GM12878 (cell line): ENCODE measurements at regions not wholly inside any gene's neighbourhood (a gene's known extent, or its start where the extent isn't known, plus 50 kb on each side); places are given as distances from the start of the nearest gene placed in this dataset.

Experiments
- ATAC-seq: fragments of 200-7000 bp; cut with Tn5 transposase; 3 replicates; pipeline ENCODE4 v1.9.1; 2020; ENCODE audit warnings: mild to moderate bottlenecking, moderate library complexity
- BruUV-seq: library from RNA; stranded (reverse); fragments of 400-500 nt; replicated peaks from 2 replicates; lab custom pipeline; 2021; lab: Mats Ljungman, UMichigan
- CTCF ChIA-PET: fragments of 300-600 bp; sonication (Branson Sonifier 250); formaldehyde crosslinking; extraction: SDS; loops from one replicate; lab custom pipeline; 2021; ENCODE audit warnings: inconsistent platforms; lab: Yijun Ruan, JAX
- POLR2A ChIA-PET: fragments of 350-600 bp; formaldehyde crosslinking; extraction: SDS; loops from one replicate; lab custom pipeline; 2021; ENCODE audit warnings: inconsistent platforms; lab: Charles Lee
- RAD21 ChIA-PET: fragments of 300-600 bp; sonication (Branson Sonifier 250); formaldehyde crosslinking; loops from one replicate; lab custom pipeline; 2023; ENCODE audit warnings: antibody characterized with exemption; ENCODE audit not compliant: unreplicated experiment; lab: Charles Lee
- SMC1A ChIA-PET: fragments of 300-600 bp; sonication (Branson Sonifier 250); formaldehyde crosslinking; loops from one replicate; lab custom pipeline; 2023; ENCODE audit not compliant: unreplicated experiment, uncharacterized antibody; lab: Charles Lee
- DNase-seq: peaks from one replicate; pipeline ENCODE4 v3.0.0-alpha.2; 2011; ENCODE audit warnings: low read depth, low spot score
- FAIRE-seq: peaks from 3 replicates; lab custom pipeline; 2011; peaks lifted over from hg19 to GRCh38; lab: Jason Lieb, UNC
- H2AFZ ChIP-seq: 2 replicates; pipeline ENCODE4 v1.6.0; 2011; ENCODE audit warnings: low read depth, low read length, control low read depth; ENCODE audit not compliant: control insufficient read depth
- H3K27ac ChIP-seq: 2 replicates; pipeline ENCODE4 v1.5.1; 2011; ENCODE audit warnings: control low read depth; ENCODE audit not compliant: control insufficient read depth, insufficient read depth
- H3K27me3 ChIP-seq, 2 experiments: replicated peaks in 1 of 2; 2 replicates each; pipeline versions ENCODE4 v1.6.0 to v1.6.1; 2011; ENCODE audit warnings: low read length in 1 of 2; ENCODE audit not compliant: control insufficient read depth in 2 of 2, insufficient read depth in 2 of 2
- H3K36me3 ChIP-seq, 2 experiments: 2 replicates each; pipeline ENCODE4 v1.5.1; 2011; ENCODE audit warnings: low read length in 1 of 2; ENCODE audit not compliant: control insufficient read depth in 2 of 2, insufficient read depth in 2 of 2
- H3K4me1 ChIP-seq: 2 replicates; pipeline ENCODE4 v1.6.1; 2011; ENCODE audit warnings: mild to moderate bottlenecking, low read length, moderate library complexity, mixed read lengths; ENCODE audit not compliant: control insufficient read depth, insufficient read depth
- H3K4me2 ChIP-seq: 2 replicates; pipeline ENCODE4 v1.6.0; 2011; ENCODE audit warnings: control low read depth; ENCODE audit not compliant: control insufficient read depth, insufficient read depth
- H3K4me3 ChIP-seq: fragments of 200-600 bp; sonication (generic); 2 replicates; pipeline ENCODE4 v1.5.1; 2016
- H3K79me2 ChIP-seq: 2 replicates; pipeline ENCODE4 v1.6.0; 2011; ENCODE audit warnings: low read length; ENCODE audit not compliant: control insufficient read depth, insufficient read depth
- H3K9ac ChIP-seq: 2 replicates; pipeline ENCODE4 v1.8.0; 2011; ENCODE audit warnings: low read length, control low read depth, mixed read lengths; ENCODE audit not compliant: control insufficient read depth, insufficient read depth
- H3K9me3 ChIP-seq: replicated peaks from 3 replicates; pipeline ENCODE4 v1.5.1; 2011; ENCODE audit warnings: mild to moderate bottlenecking, low read length; ENCODE audit not compliant: control insufficient read depth, insufficient read depth
- H4K20me1 ChIP-seq: 2 replicates; pipeline ENCODE4 v1.6.0; 2011; ENCODE audit not compliant: control insufficient read depth, insufficient read depth
- CBX5 ChIP-seq: sonication (generic); IDR thresholded peaks from 2 replicates; pipeline ENCODE4 v1.6.1; 2016; ENCODE audit warnings: low read depth, moderate library complexity, mild to moderate bottlenecking, inconsistent platforms
- CHD1 ChIP-seq: IDR thresholded peaks from 2 replicates; pipeline ENCODE4 v1.6.1; 2012; ENCODE audit warnings: low read depth, low read length, improper control_type of control experiment
- MEF2B ChIP-seq: fragments of 450-650 bp; IDR thresholded peaks from 2 replicates; pipeline ENCODE4 v1.6.1; 2018; ENCODE audit warnings: mild to moderate bottlenecking, moderate library complexity; ENCODE audit not compliant: partially characterized antibody, poor library complexity, severe bottlenecking
- NFYA ChIP-seq: IDR thresholded peaks from 2 replicates; pipeline ENCODE4 v1.6.1; 2011; ENCODE audit warnings: low read depth, mild to moderate bottlenecking, low read length, improper control_type of control experiment, borderline replicate concordance
- SMAD5 ChIP-seq: IDR thresholded peaks from 2 replicates; pipeline ENCODE4 v1.6.1; 2016; ENCODE audit warnings: antibody characterized with exemption, low read depth
- SREBF2 ChIP-seq: IDR thresholded peaks from 2 replicates; pipeline ENCODE4 v1.6.1; 2012; ENCODE audit warnings: mild to moderate bottlenecking, low read length
- WGBS: methylation state at CpG from one replicate; pipeline ENCODE4 v1.1.6; 2016; ENCODE audit warnings: low lambda C conversion rate; ENCODE audit not compliant: insufficient replicate concordance, insufficient coverage; ENCODE audit errors: missing lambda C conversion rate; 5-methylcytosine and 5-hydroxymethylcytosine counted together
- in situ Hi-C: fragments of 300-500 bp; cut with MboI; formaldehyde crosslinking; loops from 9 replicates; pipeline ENCODE4 v1.14.3; 2018; ENCODE audit warnings: mixed read lengths
- intact Hi-C: fragments of 100-400 bp; cut with micrococcal nuclease; formaldehyde crosslinking; loops from one replicate; pipeline ENCODE4 v1.14.2; 2022; ENCODE audit not compliant: unreplicated experiment
- TF ChIP-seq, protein P1 (sequence below): IDR thresholded peaks from 2 replicates; pipeline ENCODE4 v1.6.1; 2011; ENCODE audit warnings: mild to moderate bottlenecking, low read depth, low read length, moderate library complexity; ENCODE audit not compliant: insufficient replicate concordance

DNA sequence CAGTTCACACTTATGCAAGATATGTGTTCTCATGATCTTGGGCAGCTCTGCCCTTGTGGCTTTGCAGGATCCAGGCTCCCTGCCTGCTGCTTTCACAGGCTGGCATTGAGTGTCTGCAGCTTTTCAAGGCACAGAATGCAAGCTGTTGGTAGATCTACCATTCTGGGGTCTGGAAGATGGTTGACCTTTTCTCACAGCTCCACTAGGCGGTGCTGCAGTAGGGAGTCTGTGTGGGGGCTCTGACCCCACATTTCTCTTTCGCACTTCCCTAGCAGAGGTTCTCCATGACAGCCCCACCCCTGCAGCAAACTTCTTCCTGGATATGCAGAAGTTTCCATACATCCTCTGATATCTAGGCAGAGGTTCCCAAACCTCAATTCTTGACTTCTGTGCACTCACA is 500.5 kb downstream of the BRINP3 start:
- ChIA-PET POLR2A (no interaction called here), RAD21 (no interaction called here), SMC1A (no interaction called here), CTCF (no interaction called here)
- Histone ChIP-seq H3K79me2 (no peaks in the 10 kb centered on the region), H3K27me3 (no peaks in the 10 kb centered on the region), H3K9ac (no peak overlapping the region), H3K4me3 (no peak overlapping the region), H3K27ac (no peak overlapping the region), H2AFZ (no peak overlapping the region), H3K4me1 (no peaks in the 10 kb centered on the region), H4K20me1 (no peaks in the 10 kb centered on the region), H3K9me3 (no peaks in the 10 kb centered on the region), H3K36me3 (no peaks in the 10 kb centered on the region), H3K4me2 (no peak overlapping the region)
- intact Hi-C loops: no loop called here
- in situ Hi-C loops: no loop called here
- no peak for ATAC-seq
- FAIRE-seq: no peak
- DNase-seq: no peak
- 13% methylated on average over 2 of the region's 2 CpGs for WGBS
- TF ChIP-seq SREBF2: no peak
- no peak for TF ChIP-seq CBX5
- no peak for TF ChIP-seq CHD1
- no peak for TF ChIP-seq MEF2B
- TF ChIP-seq NFYA: no peak
- no peak for TF ChIP-seq SMAD5
- TF ChIP-seq, protein P1, sequence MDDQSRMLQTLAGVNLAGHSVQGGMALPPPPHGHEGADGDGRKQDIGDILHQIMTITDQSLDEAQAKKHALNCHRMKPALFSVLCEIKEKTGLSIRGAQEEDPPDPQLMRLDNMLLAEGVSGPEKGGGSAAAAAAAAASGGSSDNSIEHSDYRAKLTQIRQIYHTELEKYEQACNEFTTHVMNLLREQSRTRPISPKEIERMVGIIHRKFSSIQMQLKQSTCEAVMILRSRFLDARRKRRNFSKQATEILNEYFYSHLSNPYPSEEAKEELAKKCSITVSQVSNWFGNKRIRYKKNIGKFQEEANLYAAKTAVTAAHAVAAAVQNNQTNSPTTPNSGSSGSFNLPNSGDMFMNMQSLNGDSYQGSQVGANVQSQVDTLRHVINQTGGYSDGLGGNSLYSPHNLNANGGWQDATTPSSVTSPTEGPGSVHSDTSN: no peak
- no TSS peak for BruUV-seq
